ENCODE measurements at regions not wholly inside any gene's neighbourhood (a gene's known extent, or its start where the extent isn't known, plus 50 kb on each side); places are given as distances from the start of the nearest gene placed in this dataset.

- TF ChIP-seq SP2 (IDR thresholded peaks at IDR 0.05; ENCODE audit: low read length) (no peak), EZH2 (IDR thresholded peaks at IDR 0.05; ENCODE audit: low read depth, low read length, severe bottlenecking) (no peak), BRCA1 (IDR thresholded peaks at IDR 0.05; ENCODE audit: low read depth, low read length) (no peak), CTCF (IDR thresholded peaks at IDR 0.05; ENCODE audit: control extremely low read depth in 1 of 3, insufficient read depth in 1 of 3, low read depth in 1 of 3, low read length in 3 of 3) (no peak), POLR2A (IDR thresholded peaks at IDR 0.05; ENCODE audit: control extremely low read depth in 1 of 2, low read depth in 2 of 2, low read length in 2 of 2) (no peak), RXRA (IDR thresholded peaks at IDR 0.05; ENCODE audit: insufficient read depth, low read depth, low read length) (no peak), SIRT6 (IDR thresholded peaks at IDR 0.05; ENCODE audit: low read length) (no peak), ZNF274 (IDR thresholded peaks at IDR 0.05; ENCODE audit: borderline replicate concordance, extremely low read depth, low read length) (no peak), USF2 (IDR thresholded peaks at IDR 0.05; ENCODE audit: low read length) (no peak), POLR2AphosphoS5 (IDR thresholded peaks at IDR 0.05; ENCODE audit: low read depth, low read length) (no peak), EGR1 (IDR thresholded peaks at IDR 0.05; ENCODE audit: borderline replicate concordance, low read depth, low read length) (no peak), SP1 (IDR thresholded peaks at IDR 0.05; ENCODE audit: low read depth, low read length) (no peak)
These were observed 134.8 kb upstream of the UST start for GRCh38 chr6:148612043-148612442.

Measured in H1 (cell line).